ENCODE measurements at regions not wholly inside any gene's neighbourhood (a gene's known extent, or its start where the extent isn't known, plus 50 kb on each side); places are given as distances from the start of the nearest gene placed in this dataset.

DNA sequence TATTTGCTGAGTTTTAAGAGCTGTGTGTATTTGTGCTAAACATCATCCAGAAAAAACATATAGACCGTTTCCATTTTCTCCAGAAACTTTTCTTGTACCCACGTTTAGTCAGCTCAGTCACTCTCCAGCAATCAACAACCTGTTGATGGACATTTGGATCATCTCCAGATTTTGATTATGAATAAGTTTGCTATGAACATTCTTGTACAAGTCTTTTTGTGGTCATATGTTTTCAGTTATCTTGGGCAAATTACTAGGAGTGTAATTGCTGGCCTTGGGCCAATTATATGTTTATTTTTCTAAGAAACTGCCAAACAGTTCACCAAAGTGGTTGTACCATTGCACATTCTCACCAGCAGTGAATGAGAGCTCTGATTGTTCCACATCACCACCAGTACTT is 221.8 kb downstream of the CENPF start:
- DNase-seq: no peak

DNA sequence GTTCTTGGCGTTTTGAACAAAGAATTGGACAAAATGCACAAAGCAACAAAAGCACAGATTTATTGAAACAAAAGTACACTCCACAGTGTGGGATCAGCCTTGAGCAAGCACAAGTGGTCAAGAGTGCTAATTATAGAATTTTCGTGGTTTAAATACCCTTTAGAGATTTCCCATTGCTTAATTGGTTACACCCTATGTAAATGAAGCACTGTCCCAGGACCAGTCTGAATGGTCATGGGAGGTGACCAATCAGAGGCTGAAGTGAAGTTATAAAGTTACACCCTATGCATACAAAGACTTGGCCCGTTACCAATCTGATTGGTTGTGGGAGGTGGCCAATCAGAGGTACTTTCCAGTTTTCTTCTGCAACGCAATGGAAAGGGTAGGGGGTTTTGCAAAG is 223.6 kb downstream of the CENPF start:
- no peak for DNase-seq

DNA sequence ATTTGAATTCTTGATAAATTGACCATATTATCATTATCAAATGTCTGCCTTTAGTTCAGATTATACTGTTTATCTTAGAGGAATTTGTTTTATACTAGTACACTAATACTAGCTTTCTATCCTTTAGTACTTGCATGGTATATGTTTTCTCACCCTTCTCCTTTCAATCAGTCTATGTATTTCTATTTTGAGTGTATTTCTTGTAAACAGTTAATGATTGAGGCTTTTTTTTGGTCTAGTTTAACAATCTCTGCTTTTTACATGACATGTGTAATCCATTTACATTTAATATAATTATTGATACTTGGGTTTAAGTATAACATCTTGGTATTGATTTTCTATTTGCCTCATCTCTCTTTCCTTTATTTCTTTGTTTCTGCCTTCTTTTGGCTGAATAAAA is 224.9 kb downstream of the CENPF start:
- no peak for DNase-seq

DNA sequence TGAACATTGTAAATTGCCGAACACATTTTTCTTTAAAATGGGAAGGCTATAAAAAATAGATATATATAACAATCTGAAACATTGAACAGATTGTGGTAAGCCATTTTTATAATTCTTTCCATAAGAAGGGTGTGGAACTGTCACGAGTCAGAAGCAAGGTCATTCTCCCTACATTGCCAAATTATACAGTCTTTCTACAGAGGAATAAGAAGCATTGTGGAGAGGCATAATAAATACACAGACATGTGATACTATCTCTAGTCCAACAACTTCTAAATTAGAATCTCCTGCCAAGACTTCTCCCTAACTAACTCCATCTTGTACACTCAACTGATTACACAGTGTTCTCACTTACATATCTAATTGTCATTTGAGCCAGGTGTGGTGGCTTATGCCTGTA is 227.9 kb downstream of the CENPF start:
- no peak for DNase-seq

DNA sequence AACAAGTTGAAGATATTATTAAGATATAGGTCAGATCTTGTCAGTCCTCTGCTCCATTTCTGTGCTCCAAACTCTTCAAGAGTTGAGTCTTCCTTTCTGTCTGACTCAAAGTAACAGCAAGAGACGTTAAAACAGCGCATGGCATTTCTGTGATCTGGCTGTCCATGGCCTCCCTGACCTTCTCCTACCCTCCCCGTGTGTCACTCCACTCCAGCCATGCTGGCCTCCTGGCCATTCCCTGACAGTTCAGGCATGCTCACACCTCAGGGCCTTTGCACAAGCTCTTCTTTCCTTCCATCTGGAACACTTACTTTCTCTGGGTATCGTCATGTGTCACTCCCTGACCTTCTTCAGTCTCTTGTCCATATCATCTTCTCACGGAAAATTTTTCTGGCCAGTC is 229.0 kb downstream of the CENPF start:
- no peak for DNase-seq

DNA sequence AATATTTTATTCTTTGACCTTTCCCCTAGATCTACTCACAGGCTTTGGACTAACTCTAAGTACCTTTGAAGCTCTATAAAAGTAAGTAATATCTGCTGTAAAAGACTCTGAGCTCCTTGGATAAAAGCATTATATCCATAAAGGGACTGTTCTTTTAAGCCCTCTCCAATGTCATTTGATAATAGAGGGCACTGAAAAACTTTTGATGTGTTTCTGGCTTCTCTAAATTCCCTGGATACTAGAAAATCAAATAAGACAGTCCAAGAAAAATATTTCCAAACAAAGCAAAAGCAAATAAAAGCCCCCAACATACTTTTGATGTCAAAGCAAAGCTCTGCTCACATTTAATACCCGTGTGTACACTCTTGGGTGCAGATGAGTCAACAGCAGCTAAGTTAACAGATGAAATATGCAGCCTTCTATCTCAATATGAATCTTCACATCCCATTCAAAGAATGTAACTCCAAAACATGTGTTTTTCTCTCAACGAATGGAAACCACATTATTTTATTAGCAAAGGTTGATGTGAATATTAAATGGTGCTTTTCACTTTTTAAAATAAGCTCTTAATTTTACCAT is 230.3 kb downstream of the CENPF start:
- no peak for DNase-seq

DNA sequence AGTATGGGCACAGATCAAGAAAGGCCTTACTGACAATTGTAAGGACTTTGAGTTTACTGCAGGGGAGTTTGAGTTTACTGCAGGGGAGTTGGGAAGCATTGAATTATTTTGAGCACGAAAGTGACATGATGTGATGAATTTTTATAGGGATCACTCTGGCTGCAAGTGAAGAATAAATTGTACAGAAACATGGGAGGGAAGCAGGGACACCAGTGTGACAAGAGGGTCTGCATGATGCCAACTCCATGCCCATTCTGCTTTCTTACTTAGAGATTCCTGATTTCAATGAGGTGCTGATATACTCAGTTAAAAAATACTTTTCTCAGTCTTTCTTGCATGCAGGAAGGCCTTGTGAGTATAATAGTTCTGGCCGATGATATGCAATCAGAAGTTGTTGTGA is 234.4 kb downstream of the CENPF start:
- DNase-seq: no peak

DNA sequence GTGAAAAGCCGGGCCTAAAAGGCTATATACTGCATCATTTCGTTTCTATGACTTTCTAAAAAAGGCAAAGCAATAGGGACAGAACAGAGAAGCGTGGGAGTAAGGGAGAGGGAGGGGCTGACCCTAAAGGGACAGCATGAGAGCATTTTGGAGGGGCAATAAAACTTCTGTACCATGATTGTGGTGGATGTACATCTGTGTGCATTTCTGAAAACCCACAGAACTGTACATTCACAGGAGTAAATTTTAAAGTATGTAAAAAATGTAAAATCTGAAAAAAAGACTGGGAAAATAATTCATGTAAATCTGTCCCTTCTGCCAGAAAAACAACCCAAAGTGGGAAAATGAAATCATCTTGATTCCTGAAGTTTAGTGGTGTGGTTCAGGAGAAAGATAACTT is 235.4 kb downstream of the CENPF start:
- no peak for DNase-seq

DNA sequence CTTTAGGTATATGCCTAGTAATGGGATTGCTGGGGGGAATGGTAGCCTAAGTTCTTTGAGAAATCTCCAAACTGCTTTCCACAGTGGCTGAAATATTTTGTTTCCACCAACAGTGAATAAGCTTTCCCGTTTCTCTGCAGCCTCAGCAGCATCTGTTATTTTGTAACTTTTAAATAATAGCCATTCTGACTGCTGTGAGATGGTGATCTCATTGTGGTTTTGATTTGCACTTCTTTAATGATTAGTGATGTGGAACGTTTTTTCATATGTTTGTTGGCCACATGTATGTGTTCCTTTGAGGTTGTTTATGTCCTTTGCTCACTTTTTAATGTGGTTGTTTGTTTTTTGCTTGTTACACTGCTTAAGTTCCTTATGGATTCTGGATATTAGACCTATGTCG is 237.4 kb downstream of the CENPF start:
- no peak for DNase-seq

DNA sequence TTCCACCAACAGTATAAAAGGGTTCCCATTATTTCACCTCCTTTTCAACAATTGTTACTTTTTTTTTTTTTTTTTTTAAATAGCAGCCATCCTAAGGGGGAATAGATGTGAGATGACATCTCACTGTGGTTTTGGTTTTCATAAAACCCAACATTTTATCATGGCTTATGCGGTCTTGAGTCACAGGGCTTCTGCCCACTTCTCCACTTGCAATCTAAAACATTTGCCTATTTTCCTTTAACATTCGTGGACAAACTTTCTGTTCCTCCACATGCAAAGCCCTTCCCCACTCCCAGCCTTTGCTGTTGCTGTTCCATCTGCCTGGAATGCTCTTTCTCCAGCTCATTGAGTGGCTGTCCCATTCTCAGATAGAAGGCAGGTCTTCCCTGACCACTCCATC is 239.7 kb upstream of the KCNK2 start:
- DNase-seq: no peak

DNA sequence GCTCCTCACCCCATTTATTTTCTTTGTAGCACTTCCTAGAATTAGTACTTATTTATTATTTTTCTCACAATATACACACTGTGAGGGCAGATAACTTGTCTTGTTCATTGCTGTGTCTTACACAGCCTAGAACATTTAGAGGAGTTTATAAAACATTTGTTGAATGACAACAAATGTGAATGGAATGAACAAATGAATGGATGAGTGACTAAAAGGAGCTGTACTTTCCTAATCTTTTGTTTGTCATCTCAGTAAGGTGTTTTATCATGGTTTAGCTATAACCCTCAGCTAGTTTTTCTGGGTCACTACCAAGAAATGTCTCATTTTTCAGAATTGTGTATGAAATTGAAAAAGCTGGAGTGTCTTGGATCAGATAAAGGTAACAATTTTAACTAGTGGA is 239.3 kb upstream of the KCNK2 start:
- DNase-seq: no peak

DNA sequence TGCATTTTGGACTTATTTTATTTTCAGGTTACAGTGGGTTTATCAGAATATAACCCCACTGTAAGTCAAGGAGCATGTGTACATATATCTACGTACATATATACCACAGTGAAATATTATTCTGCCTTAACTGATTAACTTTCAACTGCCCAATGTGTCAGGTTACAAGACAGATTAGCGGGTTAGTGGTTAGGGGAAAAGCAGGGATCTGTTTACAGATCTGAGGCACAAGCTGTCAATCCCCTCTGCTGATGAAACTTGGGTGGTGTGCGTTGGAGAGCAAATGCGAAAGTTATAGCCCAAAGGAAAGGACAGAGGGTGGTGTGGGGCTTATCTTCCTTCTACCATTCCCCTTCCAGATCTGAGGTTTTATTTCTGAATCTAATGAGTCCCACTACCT is 238.2 kb upstream of the KCNK2 start:
- DNase-seq: no peak

DNA sequence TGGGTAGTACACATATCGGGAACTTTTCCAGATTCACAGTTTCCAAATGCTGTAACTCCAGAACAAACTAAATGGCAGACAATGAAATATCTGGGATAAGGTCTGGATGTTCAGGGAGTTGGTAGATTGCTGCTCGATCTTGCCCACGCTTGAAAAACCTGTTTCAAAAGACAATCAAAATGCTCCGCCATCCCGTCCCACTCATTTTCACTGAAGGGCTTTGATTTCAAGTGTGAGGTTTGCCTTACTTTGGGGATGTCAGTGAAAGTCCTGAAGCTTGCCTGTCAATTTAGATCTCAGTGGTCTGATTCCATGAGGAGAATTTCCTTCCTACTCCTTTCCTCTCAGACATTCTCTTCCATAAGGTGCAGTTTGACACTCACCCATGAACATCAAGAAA is 236.3 kb upstream of the KCNK2 start:
- no peak for DNase-seq

DNA sequence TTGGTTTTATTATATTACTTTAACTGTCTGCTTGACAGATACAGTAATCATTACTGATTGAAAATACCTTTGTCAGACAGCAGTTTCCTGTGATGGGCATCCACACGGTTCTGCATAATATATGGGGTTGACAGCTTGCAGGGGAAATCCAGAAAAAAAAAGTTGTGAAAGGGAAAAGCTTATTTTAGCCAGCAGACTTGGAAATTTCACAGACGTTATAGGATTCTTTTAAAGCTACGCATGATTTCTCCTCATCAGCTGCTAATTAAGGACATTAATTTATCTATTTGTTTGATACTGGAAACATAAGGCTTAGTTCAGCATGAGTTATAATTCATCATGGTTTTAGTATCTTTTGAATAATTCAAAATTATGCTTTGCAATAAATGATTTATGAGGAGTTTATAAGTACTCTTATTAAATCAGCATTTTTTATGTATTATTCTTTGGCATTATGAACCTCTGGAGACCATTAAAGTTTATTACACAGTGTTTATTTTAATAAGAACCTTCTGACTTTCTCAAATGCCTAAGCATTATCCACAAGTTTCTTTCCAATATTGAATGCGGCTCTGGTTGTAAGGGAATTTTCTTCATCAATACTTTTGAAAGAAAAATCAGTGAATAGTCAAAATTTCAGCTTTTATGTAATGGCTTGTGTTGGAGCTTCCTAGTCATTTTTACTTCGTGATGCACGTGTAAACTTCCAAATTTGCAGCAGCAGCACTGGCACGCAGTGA is 235.3 kb upstream of the KCNK2 start:
- DNase-seq: no peak

DNA sequence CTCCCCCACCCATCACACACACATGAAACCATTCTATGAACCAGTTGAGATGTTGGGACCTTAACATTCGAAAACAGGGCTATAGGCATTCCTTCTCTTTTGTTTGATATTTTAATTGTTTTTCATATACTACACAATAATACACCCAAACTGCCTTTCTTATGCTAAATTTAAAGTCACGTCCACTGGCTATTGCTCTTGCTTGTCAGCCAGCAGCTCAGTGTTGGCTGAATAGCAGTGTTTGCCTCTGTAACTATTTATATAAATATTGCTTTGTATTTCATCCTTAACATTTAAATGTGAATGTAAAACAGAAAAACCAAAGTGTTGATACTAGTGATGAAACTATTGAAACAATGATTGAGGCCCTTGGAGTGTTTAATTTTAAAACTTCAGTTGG is 234.4 kb upstream of the KCNK2 start:
- DNase-seq: no peak

DNA sequence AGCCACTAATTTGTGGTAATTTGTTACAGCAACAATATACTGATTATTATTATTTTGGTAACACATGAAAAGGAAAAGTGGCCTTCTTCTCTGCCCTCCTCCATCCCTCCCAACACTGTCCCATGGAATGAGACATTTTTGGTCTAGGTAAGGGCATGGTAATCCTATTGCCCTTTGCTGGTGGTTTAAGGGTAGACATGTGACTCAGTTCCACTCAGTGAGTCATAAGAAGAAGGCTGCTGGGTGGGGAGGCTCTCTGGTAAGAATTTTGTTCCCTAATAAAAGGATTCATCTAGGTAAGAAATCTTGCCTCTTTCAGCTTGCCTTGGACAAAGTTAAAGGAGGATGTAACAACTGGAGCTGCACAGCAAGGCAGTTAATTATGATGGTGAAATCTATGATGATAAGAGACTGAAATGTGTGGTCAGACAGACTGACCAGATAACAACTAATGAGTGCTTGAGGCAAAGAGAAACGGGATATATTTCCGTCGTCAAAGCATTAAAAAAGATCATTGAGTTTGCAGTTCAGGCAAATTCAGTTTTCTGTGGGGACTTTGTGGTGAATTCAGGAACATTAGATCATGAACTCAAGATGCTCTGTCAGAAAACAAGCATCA is 232.0 kb upstream of the KCNK2 start:
- DNase-seq: no peak

DNA sequence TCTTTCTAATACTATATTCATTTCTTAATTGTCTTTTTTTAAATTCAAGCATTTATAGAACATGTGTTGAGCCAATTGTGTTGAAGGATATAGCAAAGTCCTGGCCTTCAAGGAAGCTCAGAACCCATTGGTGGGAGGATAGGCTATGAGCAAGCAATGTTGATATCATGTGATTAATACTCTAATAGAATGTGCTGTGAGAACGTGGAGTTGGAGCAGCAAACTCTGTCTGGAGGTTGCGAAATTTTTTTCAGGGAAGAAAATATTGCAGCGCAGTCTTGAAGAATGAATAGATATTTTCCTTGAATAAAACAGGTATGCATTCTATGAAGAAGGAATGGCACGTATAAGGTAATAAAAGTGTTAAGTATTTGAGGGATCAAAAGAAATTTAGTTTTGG is 229.2 kb upstream of the KCNK2 start:
- DNase-seq: no peak

DNA sequence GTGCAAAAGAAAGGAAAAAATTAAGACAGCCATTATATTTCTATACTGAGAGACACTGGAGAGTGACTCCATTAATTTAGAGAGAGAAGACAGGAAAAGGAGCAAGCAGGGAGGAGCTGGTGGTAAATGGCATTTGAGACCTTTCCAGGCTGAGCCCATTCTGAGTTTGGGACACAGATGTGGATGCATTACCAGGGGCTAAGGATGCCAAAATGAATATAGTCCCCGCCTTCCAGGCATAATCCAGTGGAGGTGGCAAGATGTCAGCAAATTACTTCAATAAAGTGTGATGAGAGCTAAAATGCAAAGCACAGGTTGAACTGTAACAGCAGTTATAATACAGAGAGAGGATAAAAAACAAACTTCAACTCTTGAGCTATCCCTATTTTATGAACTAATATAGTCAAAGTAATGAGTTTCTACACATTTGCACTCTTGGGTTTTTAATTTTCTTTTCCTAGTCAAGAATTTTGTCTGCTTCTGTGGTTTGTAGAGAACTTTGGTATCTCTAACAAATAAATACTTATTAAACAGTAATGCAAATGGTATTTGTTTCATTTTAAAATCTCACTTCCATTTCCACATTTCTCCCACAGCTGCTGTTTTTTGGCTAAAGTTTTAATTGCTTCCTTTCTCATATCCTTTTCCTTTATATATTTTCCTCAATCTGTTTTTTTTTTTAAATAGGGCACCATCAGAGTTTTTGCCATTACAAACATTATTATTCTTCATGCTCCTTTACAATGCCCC is 228.2 kb upstream of the KCNK2 start:
- DNase-seq: no peak

DNA sequence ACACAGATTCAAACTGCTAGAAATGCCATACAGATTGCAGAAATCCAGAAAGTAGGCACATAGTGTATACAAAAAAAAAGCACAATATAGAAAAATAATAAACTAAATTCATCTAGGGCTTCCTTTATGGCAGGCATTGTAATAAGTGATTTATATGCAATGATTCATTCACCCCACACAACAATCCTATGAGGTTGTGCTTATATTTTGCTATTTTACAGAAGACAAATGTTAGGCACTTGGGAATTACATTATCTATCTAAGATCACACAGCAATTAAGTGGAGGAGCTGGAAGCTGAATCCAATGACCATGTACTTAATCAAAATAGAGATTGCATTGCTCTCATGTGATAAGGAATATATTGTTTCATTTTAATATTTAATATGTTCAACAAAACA is 225.7 kb upstream of the KCNK2 start:
- no peak for DNase-seq

DNA sequence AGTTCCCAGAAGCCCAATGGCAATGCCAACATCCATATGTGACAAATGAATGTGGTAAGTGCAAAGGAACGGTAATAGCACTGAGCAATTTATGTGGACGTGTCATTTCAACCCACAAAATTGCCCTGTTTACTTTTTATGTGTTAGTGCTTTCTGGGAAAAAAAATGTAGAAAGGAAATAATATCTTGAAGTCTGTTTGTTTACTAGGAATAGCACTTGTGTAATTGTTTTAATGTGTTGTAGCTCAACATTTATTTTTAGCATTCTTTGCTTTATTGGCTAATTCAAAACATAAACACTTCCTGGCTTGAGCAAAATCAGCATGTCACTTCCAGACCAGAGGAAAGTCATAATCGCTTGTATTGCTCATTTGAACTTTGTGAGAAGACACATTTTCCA is 224.8 kb upstream of the KCNK2 start:
- no peak for DNase-seq

DNA sequence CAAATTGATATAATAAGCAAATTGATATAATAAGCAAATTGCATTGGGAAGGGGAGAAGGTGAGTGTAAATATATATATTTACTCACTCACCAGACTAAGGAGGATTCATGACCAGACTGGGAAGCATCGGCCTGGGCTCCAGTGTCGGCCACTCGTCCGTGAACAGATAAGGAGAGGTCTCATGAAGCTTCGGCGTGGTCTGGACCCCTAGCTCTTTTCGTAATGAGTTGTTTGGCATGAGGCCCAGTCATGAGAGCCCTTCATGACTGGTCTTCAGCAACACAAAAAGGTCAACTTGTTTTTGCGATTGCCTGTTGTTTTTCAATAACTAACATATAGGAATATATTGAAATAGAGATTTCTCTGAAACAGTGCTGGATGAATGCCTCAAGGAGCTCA is 222.9 kb upstream of the KCNK2 start:
- DNase-seq: peak; percentile 71

DNA sequence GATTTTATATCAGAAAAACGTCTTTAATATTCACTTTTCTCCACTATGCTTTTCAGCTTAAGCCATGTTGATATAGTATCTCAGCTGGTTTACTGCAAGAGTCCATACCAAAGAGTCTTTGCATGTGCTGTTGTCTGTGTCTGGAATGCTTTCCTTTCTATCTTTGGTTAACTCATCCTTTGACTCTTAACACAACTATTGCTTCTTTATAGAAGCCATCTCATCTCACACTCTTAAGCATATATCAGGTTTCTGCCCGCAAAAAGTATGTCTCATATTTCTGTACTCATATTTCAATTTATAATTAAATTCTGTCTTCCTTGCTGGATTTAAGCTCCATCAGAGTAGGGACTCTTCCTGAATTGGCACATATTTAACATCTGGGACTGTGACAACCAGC is 220.9 kb upstream of the KCNK2 start:
- no peak for DNase-seq

DNA sequence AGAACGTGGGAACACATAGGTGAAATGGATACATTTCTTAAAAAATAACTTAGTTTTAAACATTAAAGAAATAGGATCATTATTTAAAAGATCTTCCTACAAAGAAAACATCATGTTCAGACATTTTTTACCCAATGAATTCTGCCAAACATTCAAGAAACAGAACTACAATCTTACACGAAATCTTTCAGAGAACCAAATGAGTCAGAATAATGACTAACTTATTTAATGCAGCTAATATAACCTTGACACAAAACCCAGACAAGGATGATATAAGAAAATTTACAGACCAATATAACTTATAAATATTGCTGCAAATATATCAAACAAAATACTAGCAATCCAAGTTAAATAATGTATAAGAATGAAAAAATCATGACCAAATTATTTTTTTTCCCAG is 220.1 kb upstream of the KCNK2 start:
- no peak for DNase-seq
